Globus pallidus (tissue), 1 donor: ENCODE measurements at regions not wholly inside any gene's neighbourhood (a gene's known extent, or its start where the extent isn't known, plus 50 kb on each side); places are given as distances from the start of the nearest gene placed in this dataset.
A peak's percentile ranks its signal among the peaks of the same experiment; 100 is the strongest.
"Not testable (repeated sequence)": the region's sequence is repeated elsewhere in the genome, so short reads cannot be mapped to it uniquely, and the experiment has no call there.

ENCODE experiments used
- DNase-seq: peaks from one replicate; pipeline ENCODE4 v3.0.0-alpha.2; 2015; ENCODE audit warnings: low spot score

GRCh38 chr4:8972635-8973034, 101.0 kb upstream of the HMX1 start:
- DNase-seq = not testable (repeated sequence)

GRCh38 chr4:8965896-8966295, 94.3 kb upstream of the HMX1 start:
- DNase-seq = not testable (repeated sequence)

- DNase-seq = not testable (repeated sequence)
These were observed 92.7 kb upstream of the HMX1 start for GRCh38 chr4:8964201-8964788.

- DNase-seq = not testable (repeated sequence)
These were observed 91.9 kb upstream of the HMX1 start for GRCh38 chr4:8963533-8963932.

GRCh38 chr4:8961343-8961742, 89.7 kb upstream of the HMX1 start:
- peak; percentile 20 for DNase-seq

GRCh38 chr4:8959471-8959870, 87.8 kb upstream of the HMX1 start:
- not testable (repeated sequence) for DNase-seq

GRCh38 chr4:8954001-8954400, 82.4 kb upstream of the HMX1 start:
- not testable (repeated sequence) for DNase-seq

- not testable (repeated sequence) for DNase-seq
These were observed 81.2 kb upstream of the HMX1 start for GRCh38 chr4:8952791-8953190.

- not testable (repeated sequence) for DNase-seq
These were observed 80.5 kb upstream of the HMX1 start for GRCh38 chr4:8952109-8952508.

GRCh38 chr4:8945506-8945905, 73.9 kb upstream of the HMX1 start:
- not testable (repeated sequence) for DNase-seq

- not testable (repeated sequence) for DNase-seq
These were observed 71.7 kb upstream of the HMX1 start for GRCh38 chr4:8943367-8943766.

- not testable (repeated sequence) for DNase-seq
These were observed 70.4 kb upstream of the HMX1 start for GRCh38 chr4:8942088-8942487.

- not testable (repeated sequence) for DNase-seq
These were observed 69.8 kb upstream of the HMX1 start for GRCh38 chr4:8941492-8941805.

- no peak for DNase-seq
These were observed 69.3 kb upstream of the HMX1 start for GRCh38 chr4:8940792-8941491.

- no peak for DNase-seq
These were observed 68.5 kb upstream of the HMX1 start for GRCh38 chr4:8939840-8940742.

- DNase-seq = no peak
These were observed 67.7 kb upstream of the HMX1 start for GRCh38 chr4:8939160-8939839.

GRCh38 chr4:8938623-8939022, 67.0 kb upstream of the HMX1 start:
- DNase-seq = no peak

- DNase-seq = no peak
These were observed 66.5 kb upstream of the HMX1 start for GRCh38 chr4:8938137-8938536.

- no peak for DNase-seq
These were observed 61.2 kb upstream of the HMX1 start for GRCh38 chr4:8932884-8933283.

GRCh38 chr4:8928074-8928473, 56.4 kb upstream of the HMX1 start:
- DNase-seq = no peak

GRCh38 chr4:8922481-8922880, 50.8 kb upstream of the HMX1 start:
- no peak for DNase-seq

- no peak for DNase-seq
These were observed 49.8 kb upstream of the HMX1 start for GRCh38 chr4:8921465-8921864.
